Osteocyte (in vitro differentiated cells): ENCODE measurements at regions not wholly inside any gene's neighbourhood (a gene's known extent, or its start where the extent isn't known, plus 50 kb on each side); places are given as distances from the start of the nearest gene placed in this dataset.

Experiments used
- DNase-seq: peaks from one replicate; pipeline ENCODE4 v3.0.0; 2021; ENCODE audit warnings: mixed read lengths; ENCODE audit not compliant: unreplicated experiment; ENCODE audit errors: extremely low spot score
- H3K27ac Mint-ChIP-seq: one replicate; pipeline ENCODE4 v1.8.0; 2021; ENCODE audit warnings: mild to moderate bottlenecking, mixed read lengths; ENCODE audit not compliant: unreplicated experiment
- H3K27me3 Mint-ChIP-seq: one replicate; pipeline ENCODE4 v1.8.0; 2021; ENCODE audit warnings: mixed read lengths; ENCODE audit not compliant: unreplicated experiment
- H3K36me3 Mint-ChIP-seq: one replicate; pipeline ENCODE4 v1.8.0; 2021; ENCODE audit warnings: mixed read lengths; ENCODE audit not compliant: unreplicated experiment
- H3K4me1 Mint-ChIP-seq: one replicate; pipeline ENCODE4 v1.8.0; 2021; ENCODE audit warnings: mixed read lengths; ENCODE audit not compliant: unreplicated experiment
- H3K4me3 Mint-ChIP-seq: one replicate; pipeline ENCODE4 v1.8.0; 2021; ENCODE audit warnings: mild to moderate bottlenecking, moderate library complexity, mixed read lengths; ENCODE audit not compliant: unreplicated experiment
- H3K9me3 Mint-ChIP-seq: one replicate; pipeline ENCODE4 v1.8.0; 2021; ENCODE audit warnings: mixed read lengths; ENCODE audit not compliant: unreplicated experiment
- CTCF ChIP-seq: fragments of 200-600 bp; sonication (generic); IDR thresholded peaks from 2 replicates; pipeline ENCODE4 v1.5.0; 2021; ENCODE audit warnings: antibody characterized with exemption, mild to moderate bottlenecking, moderate library complexity

GRCh38 chr11:134517621-134518293 lies 105.7 kb upstream of the B3GAT1 start:
- no peak overlapping the region for H3K27ac Mint-ChIP-seq
- H3K27me3 Mint-ChIP-seq = peaks cover 9% of the 10 kb centered on the region
- no peak for TF ChIP-seq CTCF
- no peaks in the 10 kb centered on the region for H3K4me1 Mint-ChIP-seq
- DNase-seq = no peak
- no peaks in the 10 kb centered on the region for H3K36me3 Mint-ChIP-seq
- H3K9me3 Mint-ChIP-seq = no peaks in the 10 kb centered on the region
- no peak overlapping the region for H3K4me3 Mint-ChIP-seq

GRCh38 chr11:134517115-134517514 lies 105.1 kb upstream of the B3GAT1 start:
- Mint-ChIP-seq H3K27ac (no peak overlapping the region), H3K36me3 (no peaks in the 10 kb centered on the region), H3K4me1 (no peaks in the 10 kb centered on the region), H3K4me3 (no peak overlapping the region), H3K9me3 (no peaks in the 10 kb centered on the region), H3K27me3 (peaks cover 9% of the 10 kb centered on the region)
- no peak for DNase-seq
- no peak for TF ChIP-seq CTCF

GRCh38 chr11:134516529-134516928 lies 104.5 kb upstream of the B3GAT1 start:
- no peak for DNase-seq
- H3K4me3 Mint-ChIP-seq = no peak overlapping the region
- H3K36me3 Mint-ChIP-seq = no peaks in the 10 kb centered on the region
- H3K9me3 Mint-ChIP-seq = no peaks in the 10 kb centered on the region
- peaks cover 9% of the 10 kb centered on the region for H3K27me3 Mint-ChIP-seq
- H3K27ac Mint-ChIP-seq = no peak overlapping the region
- no peak for TF ChIP-seq CTCF
- no peaks in the 10 kb centered on the region for H3K4me1 Mint-ChIP-seq

- Mint-ChIP-seq H3K36me3 (no peaks in the 10 kb centered on the region), H3K27me3 (peaks cover 9% of the 10 kb centered on the region), H3K9me3 (no peaks in the 10 kb centered on the region), H3K27ac (no peak overlapping the region), H3K4me3 (no peak overlapping the region), H3K4me1 (no peaks in the 10 kb centered on the region)
- TF ChIP-seq CTCF = no peak
- DNase-seq = no peak
Observed at GRCh38 chr11:134515081-134515960, 103.3 kb upstream of the B3GAT1 start.

DNA sequence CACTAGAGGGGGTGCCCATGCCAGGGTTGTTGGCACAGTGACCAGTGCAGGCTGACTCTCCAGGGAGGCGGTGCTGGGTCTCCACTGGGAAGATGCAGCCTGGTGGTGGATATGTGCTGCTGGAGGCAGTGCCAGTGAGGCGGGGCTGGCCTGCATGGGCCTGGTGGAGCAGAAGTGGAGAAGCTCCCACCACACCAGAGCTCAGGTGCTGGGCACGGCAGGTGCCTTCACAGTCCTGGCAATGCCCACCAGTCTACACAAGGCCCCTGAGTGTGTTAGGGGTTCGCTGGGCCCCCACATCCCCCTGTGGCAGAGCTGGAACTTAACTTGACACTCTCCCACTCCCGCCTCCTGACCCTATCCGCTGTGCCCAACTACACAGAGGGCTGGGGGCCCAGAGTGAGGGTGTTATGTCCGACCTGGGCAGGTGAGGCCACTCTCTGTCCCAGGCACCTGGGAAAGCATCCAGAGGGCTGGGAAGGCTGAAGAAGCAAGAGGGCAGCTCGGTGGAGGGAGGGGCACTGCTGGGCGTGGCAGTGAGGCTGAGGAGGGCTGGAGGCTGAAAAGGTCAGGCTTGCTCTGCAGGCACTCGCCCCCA lies 102.4 kb upstream of the B3GAT1 start:
- H3K27me3 Mint-ChIP-seq = peaks cover 2% of the 10 kb centered on the region
- no peaks in the 10 kb centered on the region for H3K9me3 Mint-ChIP-seq
- no peaks in the 10 kb centered on the region for H3K36me3 Mint-ChIP-seq
- no peak for DNase-seq
- TF ChIP-seq CTCF = no peak
- no peak overlapping the region for H3K4me3 Mint-ChIP-seq
- no peaks in the 10 kb centered on the region for H3K4me1 Mint-ChIP-seq
- no peak overlapping the region for H3K27ac Mint-ChIP-seq
